K562 (cell line): ENCODE measurements at regions not wholly inside any gene's neighbourhood (a gene's known extent, or its start where the extent isn't known, plus 50 kb on each side); places are given as distances from the start of the nearest gene placed in this dataset.

Experiments used
- ATAC-seq: fragments of 200-7000 bp; cut with Tn5 transposase; 3 replicates; pipeline ENCODE4 v1.9.1; 2020; ENCODE audit warnings: moderate library complexity
- BruUV-seq: library from RNA; stranded (reverse); fragments of 400-500 nt; replicated peaks from 2 replicates; lab custom pipeline; 2021; lab: Mats Ljungman, UMichigan
- CTCF ChIA-PET: fragments of 300-600 bp; formaldehyde crosslinking; extraction: SDS; loops from one replicate; lab custom pipeline; 2021; ENCODE audit warnings: low intra/inter-chr PET ratio; lab: Yijun Ruan, JAX
- POLR2A ChIA-PET: fragments of 300-600, 350-650 bp; sonication (Branson Sonifier 250); formaldehyde crosslinking; extraction: SDS; loops from one replicate; lab custom pipeline; 2021; ENCODE audit warnings: antibody characterized with exemption, inconsistent platforms; lab: Yijun Ruan, JAX
- DNase-seq, 4 experiments: peaks; one replicate each; pipeline versions ENCODE4 v3.0.0 to v3.0.0-alpha.2; 2011 to 2018; ENCODE audit warnings: low spot score in 3 of 4, mixed read lengths in 3 of 4; ENCODE audit errors: extremely low read depth in 1 of 4
- FAIRE-seq: peaks from 2 replicates; lab custom pipeline; 2011; peaks lifted over from hg19 to GRCh38; lab: Jason Lieb, UNC
- H2AFZ ChIP-seq: 2 replicates; pipeline ENCODE4 v1.6.0; 2011; ENCODE audit warnings: low read depth, low read length, control low read depth, inconsistent platforms
- H3K27ac ChIP-seq: fragments of 200-600 bp; 3 replicates; pipeline ENCODE4 v1.8.0; 2011; ENCODE audit warnings: low read depth, mild to moderate bottlenecking, control low read depth, inconsistent platforms, low read length, moderate library complexity, mixed read lengths; ENCODE audit errors: extremely low read depth
- H3K27me3 ChIP-seq, 2 experiments: fragments of 300-600 bp in 1 of 2; 2 replicates in 1 of 2; 3 replicates in 1 of 2; pipeline versions ENCODE4 v1.6.0 to v1.8.0; 2011; ENCODE audit warnings: inconsistent platforms in 2 of 2, low read length in 2 of 2, mild to moderate bottlenecking in 1 of 2, mixed read lengths in 1 of 2, moderate library complexity in 1 of 2; ENCODE audit not compliant: control insufficient read depth in 2 of 2, insufficient read depth in 2 of 2
- H3K36me3 ChIP-seq: fragments of 300-600 bp; 3 replicates; pipeline ENCODE4 v1.8.0; 2011; ENCODE audit warnings: mild to moderate bottlenecking, low read length, inconsistent platforms; ENCODE audit not compliant: control insufficient read depth, insufficient read depth
- H3K4me1 ChIP-seq, 2 experiments: fragments of 200-600 bp in 1 of 2; replicated peaks in 1 of 2; 2 replicates in 1 of 2; 3 replicates in 1 of 2; pipeline versions ENCODE4 v1.5.1 to v1.8.0; 2011; ENCODE audit warnings: inconsistent platforms in 2 of 2, low read length in 2 of 2, mild to moderate bottlenecking in 1 of 2, mixed read lengths in 1 of 2, moderate library complexity in 1 of 2; ENCODE audit not compliant: control insufficient read depth in 2 of 2, insufficient read depth in 2 of 2
- H3K4me2 ChIP-seq: 2 replicates; pipeline ENCODE4 v1.6.1; 2011; ENCODE audit warnings: low read length, control low read depth, inconsistent platforms, mixed read lengths; ENCODE audit not compliant: insufficient read depth
- H3K4me3 ChIP-seq: fragments of 200-600 bp; sonication (generic), shearing (Covaris generic); 2 replicates; pipeline ENCODE4 v1.5.1; 2016; ENCODE audit warnings: control low read depth, inconsistent platforms
- H3K79me2 ChIP-seq: fragments of 200-600 bp; 3 replicates; pipeline ENCODE4 v1.8.0; 2011; ENCODE audit warnings: low read length, inconsistent platforms; ENCODE audit not compliant: control insufficient read depth, insufficient read depth
- H3K9ac ChIP-seq, 2 experiments: 2 replicates each; pipeline versions ENCODE4 v1.6.0 to v1.6.1; 2011; ENCODE audit warnings: low read depth in 2 of 2, low read length in 2 of 2, control low read depth in 1 of 2, inconsistent platforms in 1 of 2, mild to moderate bottlenecking in 1 of 2, mixed read lengths in 1 of 2; ENCODE audit not compliant: insufficient read depth in 1 of 2
- H3K9me1 ChIP-seq: one replicate; pipeline ENCODE4 v1.6.0; 2011; ENCODE audit warnings: inconsistent platforms, mild to moderate bottlenecking, low read length, moderate library complexity; ENCODE audit not compliant: control insufficient read depth, insufficient read depth
- H3K9me3 ChIP-seq: replicated peaks from 2 replicates; pipeline ENCODE4 v1.5.1; 2011; ENCODE audit warnings: low read depth, low read length, inconsistent platforms; ENCODE audit not compliant: control insufficient read depth, insufficient read depth
- H4K20me1 ChIP-seq: replicated peaks from 2 replicates; pipeline ENCODE4 v1.6.1; 2011; ENCODE audit warnings: low read length, inconsistent platforms, mixed read lengths; ENCODE audit not compliant: control insufficient read depth, insufficient read depth
- ASH1L ChIP-seq: fragments of 450-650 bp; IDR thresholded peaks from 2 replicates; pipeline ENCODE4 v1.6.1; 2018; ENCODE audit warnings: borderline replicate concordance, mild to moderate bottlenecking, low read depth; ENCODE audit not compliant: partially characterized antibody
- BRF2 ChIP-seq: IDR thresholded peaks from 3 replicates; pipeline ENCODE4 v1.6.1; 2011; ENCODE audit warnings: borderline replicate concordance, mild to moderate bottlenecking; ENCODE audit not compliant: insufficient read length, insufficient read depth
- CREB3 ChIP-seq: fragments of 450-650 bp; conservative IDR thresholded peaks from 2 replicates; pipeline ENCODE4 v1.6.1; 2016; ENCODE audit warnings: missing genetic modification characterization, low read depth, mild to moderate bottlenecking, missing compliant biosample characterization, moderate library complexity
- DDX20 ChIP-seq: fragments of 450-650 bp; IDR thresholded peaks from 2 replicates; pipeline ENCODE4 v1.6.1; 2016; ENCODE audit warnings: missing genetic modification characterization, low read depth, mild to moderate bottlenecking, missing compliant biosample characterization, moderate library complexity
- FUS ChIP-seq: fragments of 200-400 bp; formaldehyde crosslinking; optimal IDR thresholded peaks from 2 replicates; pipeline ENCODE3; 2017; ENCODE audit warnings: low read depth, low read length
- MAFF ChIP-seq: IDR thresholded peaks from 2 replicates; pipeline ENCODE4 v1.6.1; 2012; ENCODE audit warnings: low read length, improper control_type of control experiment
- MECOM ChIP-seq: fragments of 250-450 bp; sonication (Bioruptor Pico); IDR thresholded peaks from 2 replicates; pipeline ENCODE4 v1.8.0; 2022; ENCODE audit warnings: inconsistent platforms
- PBX2 ChIP-seq, 2 experiments: IDR thresholded peaks in 1 of 2; conservative IDR thresholded peaks in 1 of 2; 2 replicates each; pipeline ENCODE4 v1.6.1; 2016; ENCODE audit warnings: low read depth in 2 of 2, mild to moderate bottlenecking in 1 of 2, missing compliant biosample characterization in 1 of 2, missing genetic modification characterization in 1 of 2, moderate library complexity in 1 of 2
- PTRF ChIP-seq: fragments of 450-650 bp; IDR thresholded peaks from 2 replicates; pipeline ENCODE4 v1.6.1; 2016; ENCODE audit warnings: mild to moderate bottlenecking, missing genetic modification characterization, missing compliant biosample characterization
- SAFB2 ChIP-seq: fragments of 200-400 bp; formaldehyde crosslinking; IDR thresholded peaks from 2 replicates; pipeline ENCODE4 v1.6.1; 2018; ENCODE audit warnings: borderline replicate concordance, low read length, low read depth, moderate library complexity; ENCODE audit not compliant: severe bottlenecking
- TCF7 ChIP-seq: sonication (generic); IDR thresholded peaks from 2 replicates; pipeline ENCODE4 v1.6.1; 2016; ENCODE audit warnings: antibody characterized with exemption, borderline replicate concordance
- TCF7L2 ChIP-seq: fragments of 150-350 bp; IDR thresholded peaks from 2 replicates; pipeline ENCODE4 v1.6.1; 2016; ENCODE audit warnings: low read depth, mild to moderate bottlenecking, low read length, moderate library complexity
- TRIM25 ChIP-seq: fragments of 450-650 bp; IDR thresholded peaks from 2 replicates; pipeline ENCODE4 v1.7.0; 2016; ENCODE audit warnings: borderline replicate concordance
- ZBTB17 ChIP-seq: fragments of 450-650 bp; formaldehyde crosslinking; IDR thresholded peaks from 2 replicates; pipeline ENCODE4 v1.4.0; 2020; ENCODE audit warnings: mild to moderate bottlenecking
- ZC3H11A ChIP-seq: IDR thresholded peaks from 2 replicates; pipeline ENCODE4 v1.6.1; 2012; ENCODE audit warnings: low read depth, low read length, improper control_type of control experiment
- ZNF316 ChIP-seq: fragments of 450-650 bp; IDR thresholded peaks from 2 replicates; pipeline ENCODE4 v1.6.1; 2016
- ZNF354B ChIP-seq: fragments of 250-450 bp; sonication (Bioruptor Pico); IDR thresholded peaks from 2 replicates; pipeline ENCODE4 v1.4.0; 2020
- in situ Hi-C: fragments of 300-500 bp; cut with MboI; formaldehyde crosslinking; loops from 4 replicates; pipeline ENCODE4 v1.15.0; 2018; ENCODE audit warnings: inconsistent platforms, mixed read lengths
- intact Hi-C: fragments of 100-400 bp; cut with micrococcal nuclease; formaldehyde crosslinking; loops from 2 replicates; pipeline ENCODE4 v1.14.2; 2022

- peaks cover 0 to 21% of the 10 kb centered on the region in 2 experiments; a peak in 4 of 5 replicates for H3K4me1 ChIP-seq
- H3K79me2 ChIP-seq, result no peaks in the 10 kb centered on the region
- FAIRE-seq, result no peak
- intact Hi-C loops, result no loop called here
- ATAC-seq, result no peak
- no peaks in the 10 kb centered on the region for H3K36me3 ChIP-seq
- no peak overlapping the region for H3K27ac ChIP-seq
- no peaks in the 10 kb centered on the region for H3K27me3 ChIP-seq
- in situ Hi-C loops, result no loop called here
- H2AFZ ChIP-seq, result no peak overlapping the region
- CTCF ChIA-PET, result no interaction called here
- no peak overlapping the region for H3K9ac ChIP-seq
- no TSS peak for BruUV-seq
- no peaks in the 10 kb centered on the region for H4K20me1 ChIP-seq
- H3K9me3 ChIP-seq, result no peaks in the 10 kb centered on the region
- H3K9me1 ChIP-seq, result no peaks in the 10 kb centered on the region
- no peak for DNase-seq
- H3K4me3 ChIP-seq, result no peak overlapping the region
- no peak overlapping the region for H3K4me2 ChIP-seq
- POLR2A ChIA-PET, result no interaction called here
- no peak for TF ChIP-seq CREB3 (tag)
- no peak for TF ChIP-seq PTRF (tag)
- no peak for TF ChIP-seq BRF2
- no peak for TF ChIP-seq ZNF316
- no peak for TF ChIP-seq DDX20
- no peak for TF ChIP-seq TRIM25
- no peak for TF ChIP-seq TCF7
- no peak for TF ChIP-seq ZC3H11A
- TF ChIP-seq MECOM (CRISPR knock-in tag), result no peak
- TF ChIP-seq SAFB2, result no peak
- no peak for TF ChIP-seq PBX2 (CRISPR knock-in tag; IDR thresholded peaks at IDR 0.05; ENCODE audit: low read depth)
- TF ChIP-seq PBX2 (tag; conservative IDR thresholded peaks at IDR 0.05; ENCODE audit: low read depth), result no peak
- no peak for TF ChIP-seq FUS
- no peak for TF ChIP-seq ASH1L
- no peak for TF ChIP-seq ZNF354B (CRISPR knock-in tag)
- no peak for TF ChIP-seq ZBTB17 (CRISPR knock-in tag)
- TF ChIP-seq MAFF, result no peak
- TF ChIP-seq TCF7L2, result no peak
Observed at GRCh38 chr7:12926206-12926605, 238.8 kb downstream of the ARL4A start.
